H1 (cell line): ENCODE measurements at regions not wholly inside any gene's neighbourhood (a gene's known extent, or its start where the extent isn't known, plus 50 kb on each side); places are given as distances from the start of the nearest gene placed in this dataset.

Experiments
- JUND ChIP-seq: IDR thresholded peaks from 2 replicates; pipeline ENCODE4 v1.6.1; 2011; ENCODE audit warnings: mild to moderate bottlenecking, improper control_type of control experiment, low read length
- RAD21 ChIP-seq, 2 experiments: IDR thresholded peaks in 1 of 2; conservative IDR thresholded peaks in 1 of 2; 2 replicates each; pipeline ENCODE4 v1.6.1; 2011; ENCODE audit warnings: low read depth in 2 of 2, low read length in 2 of 2, improper control_type of control experiment in 1 of 2, inconsistent platforms in 1 of 2, mild to moderate bottlenecking in 1 of 2, moderate library complexity in 1 of 2
- RFX5 ChIP-seq: IDR thresholded peaks from 2 replicates; pipeline ENCODE4 v1.6.1; 2011; ENCODE audit warnings: low read depth, low read length, improper control_type of control experiment, borderline replicate concordance
- SP1 ChIP-seq: IDR thresholded peaks from 2 replicates; pipeline ENCODE4 v1.6.1; 2011; ENCODE audit warnings: low read depth, low read length
- TF ChIP-seq, protein P1 (sequence below), 3 experiments: IDR thresholded peaks; 1 replicate in 2 of 3; 2 replicates in 1 of 3; pipeline versions ENCODE4 v1.5.1 to v1.6.1; 2011; ENCODE audit warnings: low read length in 3 of 3, mild to moderate bottlenecking in 3 of 3, inconsistent platforms in 2 of 3, low read depth in 1 of 3, moderate library complexity in 1 of 3; ENCODE audit not compliant: insufficient read depth in 1 of 3; ENCODE audit errors: control extremely low read depth in 1 of 3

- TF ChIP-seq, protein P1, sequence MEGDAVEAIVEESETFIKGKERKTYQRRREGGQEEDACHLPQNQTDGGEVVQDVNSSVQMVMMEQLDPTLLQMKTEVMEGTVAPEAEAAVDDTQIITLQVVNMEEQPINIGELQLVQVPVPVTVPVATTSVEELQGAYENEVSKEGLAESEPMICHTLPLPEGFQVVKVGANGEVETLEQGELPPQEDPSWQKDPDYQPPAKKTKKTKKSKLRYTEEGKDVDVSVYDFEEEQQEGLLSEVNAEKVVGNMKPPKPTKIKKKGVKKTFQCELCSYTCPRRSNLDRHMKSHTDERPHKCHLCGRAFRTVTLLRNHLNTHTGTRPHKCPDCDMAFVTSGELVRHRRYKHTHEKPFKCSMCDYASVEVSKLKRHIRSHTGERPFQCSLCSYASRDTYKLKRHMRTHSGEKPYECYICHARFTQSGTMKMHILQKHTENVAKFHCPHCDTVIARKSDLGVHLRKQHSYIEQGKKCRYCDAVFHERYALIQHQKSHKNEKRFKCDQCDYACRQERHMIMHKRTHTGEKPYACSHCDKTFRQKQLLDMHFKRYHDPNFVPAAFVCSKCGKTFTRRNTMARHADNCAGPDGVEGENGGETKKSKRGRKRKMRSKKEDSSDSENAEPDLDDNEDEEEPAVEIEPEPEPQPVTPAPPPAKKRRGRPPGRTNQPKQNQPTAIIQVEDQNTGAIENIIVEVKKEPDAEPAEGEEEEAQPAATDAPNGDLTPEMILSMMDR (IDR thresholded peaks at IDR 0.05; ENCODE audit: control extremely low read depth in 1 of 3, insufficient read depth in 1 of 3, low read depth in 1 of 3, low read length in 3 of 3), result no peak
- TF ChIP-seq SP1, result no peak
- TF ChIP-seq RFX5, result no peak
- no peak for TF ChIP-seq RAD21 (IDR thresholded peaks at IDR 0.05 in 1 of 2, conservative IDR thresholded peaks at IDR 0.05 in 1 of 2; ENCODE audit: low read depth in 2 of 2, low read length in 2 of 2)
- no peak for TF ChIP-seq JUND
These were observed 326.6 kb upstream of the B3GALT2 start for GRCh38 chr1:193513032-193513431.
